ENCODE measurements at regions not wholly inside any gene's neighbourhood (a gene's known extent, or its start where the extent isn't known, plus 50 kb on each side); places are given as distances from the start of the nearest gene placed in this dataset.

DNA sequence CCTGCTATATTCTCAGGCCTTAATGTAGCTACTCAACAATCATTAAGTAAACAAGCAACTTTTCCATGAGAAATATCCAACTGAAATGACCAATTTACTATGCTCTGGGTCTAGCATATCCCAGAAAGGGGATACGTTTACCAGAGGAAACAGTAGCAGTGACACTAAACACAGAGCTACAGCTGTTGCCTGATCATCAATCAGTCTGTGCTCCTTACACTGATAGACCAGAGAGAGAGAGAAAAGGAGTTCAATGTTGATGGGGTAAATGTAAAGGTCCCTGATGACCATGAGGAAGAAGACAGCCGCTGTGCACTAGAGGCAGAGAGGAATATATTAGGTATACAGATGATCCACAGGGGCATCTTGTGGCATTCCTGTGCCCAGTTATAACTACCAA is 397.2 kb upstream of the USP15 start:
- no peak overlapping the region for H3K4me3 ChIP-seq (ENCODE audit: low read depth, poor library complexity, severe bottlenecking)
- intact Hi-C loops (cut with DNase I; ENCODE audit: low total_unique reads), result no loop called here
- DNase-seq (ENCODE audit: low spot score in 2 of 2), result no peak
- no peak for TF ChIP-seq POLR2A (IDR thresholded peaks at IDR 0.05)
- 86 to 88% methylated on average over 2 of the region's 2 CpGs for WGBS, 2 donors

GRCh38 chr12:61863811-61864210 is 396.4 kb upstream of the USP15 start:
- intact Hi-C loops (cut with DNase I; ENCODE audit: low total_unique reads), result no loop called here
- no peak for DNase-seq (ENCODE audit: low spot score in 2 of 2)
- TF ChIP-seq CTCF (IDR thresholded peaks at IDR 0.05) (no peak), POLR2A (IDR thresholded peaks at IDR 0.05) (no peak)
- H3K4me3 ChIP-seq (ENCODE audit: low read depth, poor library complexity, severe bottlenecking), result no peak overlapping the region
- 54 to 57% methylated on average over 6 of the region's 6 CpGs for WGBS, 2 donors

DNA sequence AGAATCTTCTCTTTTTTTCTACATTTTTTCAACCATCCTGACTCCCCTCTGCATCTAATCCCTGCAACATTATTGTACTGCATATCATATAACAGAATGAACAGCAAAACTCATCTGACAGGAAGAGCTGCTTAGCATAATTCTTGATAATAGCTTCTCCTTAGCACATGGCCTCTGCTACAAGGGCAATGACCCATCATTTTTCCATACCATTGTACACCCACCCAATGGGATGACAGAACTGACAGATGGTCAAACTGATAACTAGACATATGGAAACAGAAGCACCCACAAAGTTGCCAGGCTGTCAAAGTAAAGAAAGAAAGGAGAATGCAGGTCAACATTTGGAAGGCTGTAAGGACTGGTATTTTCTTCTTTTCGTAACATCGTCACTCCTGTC is 390.4 kb upstream of the USP15 start:
- H3K4me3 ChIP-seq (ENCODE audit: low read depth, poor library complexity, severe bottlenecking), result no peak overlapping the region
- TF ChIP-seq CTCF (IDR thresholded peaks at IDR 0.05), result no peak
- no peak for TF ChIP-seq POLR2A (IDR thresholded peaks at IDR 0.05)
- DNase-seq (ENCODE audit: low spot score in 2 of 2), result no peak
- WGBS, 2 donors, result 95 to 99% methylated on average over 2 of the region's 2 CpGs
- intact Hi-C loops (cut with DNase I; ENCODE audit: low total_unique reads), result no loop called here

DNA sequence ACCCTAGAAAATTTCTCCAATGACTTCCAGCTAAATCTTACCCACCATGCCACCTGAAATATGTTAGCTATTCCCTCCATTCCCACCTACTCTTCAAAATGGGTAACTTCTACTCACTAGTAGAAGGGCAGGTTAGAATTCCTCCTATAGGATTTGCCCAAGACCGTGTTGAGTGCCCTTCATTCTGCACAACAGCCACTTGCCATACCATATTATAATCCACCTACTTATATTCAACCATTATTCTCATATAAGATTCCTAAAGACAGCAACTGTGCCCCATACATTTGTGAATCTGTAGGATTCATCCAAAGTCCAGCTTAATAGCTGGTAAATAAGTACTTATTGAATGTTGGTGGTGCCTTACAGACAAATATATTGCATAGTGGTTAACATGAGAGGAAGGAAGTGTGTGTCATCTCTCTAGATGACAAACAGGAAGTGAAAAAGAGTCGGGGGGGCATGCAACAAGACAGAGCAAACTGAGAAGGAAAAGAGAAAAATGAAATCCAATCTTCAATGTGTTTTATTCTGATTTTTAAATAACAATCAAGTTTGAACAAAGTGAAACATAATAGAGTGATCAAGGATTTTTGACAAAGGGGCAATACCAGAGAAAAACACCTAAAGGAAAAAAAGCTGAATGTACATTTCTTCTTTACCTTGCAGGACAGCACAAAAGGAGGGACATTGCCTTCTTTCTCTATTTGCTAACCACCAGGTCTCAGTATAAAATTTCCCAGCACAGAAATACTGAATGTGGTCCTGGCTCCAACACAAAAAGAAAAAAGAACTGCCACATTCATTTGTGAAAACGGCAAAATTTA is 389.3 kb upstream of the USP15 start:
- intact Hi-C loops (cut with DNase I; ENCODE audit: low total_unique reads), result no loop called here
- no peak overlapping the region for H3K4me3 ChIP-seq (ENCODE audit: low read depth, poor library complexity, severe bottlenecking)
- DNase-seq (ENCODE audit: low spot score in 2 of 2), result no peak
- 70 to 76% methylated on average over 3 of the region's 3 CpGs for WGBS, 2 donors
- TF ChIP-seq POLR2A (IDR thresholded peaks at IDR 0.05) (no peak), CTCF (IDR thresholded peaks at IDR 0.05) (no peak)

DNA sequence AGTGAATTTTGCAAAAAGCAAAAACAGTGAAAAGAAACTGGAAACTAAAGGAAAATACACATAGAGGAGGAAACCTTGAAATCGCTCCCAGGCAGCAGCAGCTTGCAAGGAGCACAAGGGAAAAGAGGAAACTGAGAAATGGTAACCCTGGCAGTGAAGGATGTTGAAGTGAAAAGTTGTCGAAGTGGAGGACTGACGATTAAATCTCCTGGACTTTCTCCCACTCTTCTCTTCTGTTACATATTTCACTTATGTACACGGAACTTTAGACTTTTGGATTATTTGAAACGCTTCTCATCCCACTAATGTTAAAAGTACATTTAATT is 388.8 kb upstream of the USP15 start:
- DNase-seq (ENCODE audit: low spot score in 2 of 2), result no peak
- intact Hi-C loops (cut with DNase I; ENCODE audit: low total_unique reads), result no loop called here
- TF ChIP-seq CTCF (IDR thresholded peaks at IDR 0.05) (no peak), POLR2A (IDR thresholded peaks at IDR 0.05) (no peak)
- H3K4me3 ChIP-seq (ENCODE audit: low read depth, poor library complexity, severe bottlenecking), result no peak overlapping the region
- WGBS, 2 donors, result 80% methylated on average over 5 of the region's 5 CpGs

GRCh38 chr12:61879229-61879628 is 381.0 kb upstream of the USP15 start:
- intact Hi-C loops (cut with DNase I; ENCODE audit: low total_unique reads), result no loop called here
- WGBS, 2 donors, result 94% methylated on average over 9 of the region's 9 CpGs
- DNase-seq (ENCODE audit: low spot score in 2 of 2), result no peak
- H3K4me3 ChIP-seq (ENCODE audit: low read depth, poor library complexity, severe bottlenecking), result no peak overlapping the region
- TF ChIP-seq CTCF (IDR thresholded peaks at IDR 0.05) (no peak), POLR2A (IDR thresholded peaks at IDR 0.05) (no peak)
